DOHH2 (cell line): ENCODE measurements at regions not wholly inside any gene's neighbourhood (a gene's known extent, or its start where the extent isn't known, plus 50 kb on each side); places are given as distances from the start of the nearest gene placed in this dataset.

Source experiments
- CTCF ChIP-seq: fragments of 200-600 bp; sonication (generic); IDR thresholded peaks from one replicate; pipeline ENCODE4 v1.5.1; 2014; ENCODE audit warnings: antibody characterized with exemption, mild to moderate bottlenecking, low read depth, low read length; ENCODE audit not compliant: poor library complexity, severe bottlenecking
- EZH2phosphoT487 ChIP-seq: fragments of 200-600 bp; sonication (generic); IDR thresholded peaks from 2 replicates; pipeline ENCODE4 v1.6.1; 2017; ENCODE audit warnings: borderline replicate concordance, mild to moderate bottlenecking, antibody characterized with exemption, low read length, moderate library complexity, mixed read lengths

- no peak for TF ChIP-seq CTCF
- no peak for TF ChIP-seq EZH2phosphoT487
Observed at GRCh38 chr5:164020116-164020515, 514.7 kb downstream of the MAT2B start.
